ENCODE measurements at regions not wholly inside any gene's neighbourhood (a gene's known extent, or its start where the extent isn't known, plus 50 kb on each side); places are given as distances from the start of the nearest gene placed in this dataset.

DNA sequence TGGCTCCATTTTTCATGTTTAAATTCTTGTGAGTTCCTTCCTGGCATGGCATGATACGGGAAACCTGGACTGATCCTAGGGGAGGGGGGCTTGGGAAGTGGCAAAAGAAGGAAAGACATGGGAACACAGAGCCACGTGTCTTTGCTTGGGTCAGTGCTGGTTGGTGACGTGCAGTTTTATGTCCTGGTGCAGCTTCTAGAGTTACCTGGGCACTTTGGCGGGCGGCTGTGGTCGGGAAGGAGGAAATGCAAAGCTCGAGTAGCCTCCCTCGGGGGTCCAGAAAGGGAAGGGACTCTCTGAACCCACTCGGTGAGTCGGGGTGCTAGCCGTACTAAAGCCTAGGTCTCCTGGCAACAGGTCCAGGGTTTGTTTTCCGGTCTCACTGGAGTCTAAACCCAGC is 94.6 kb downstream of the APOB start:
- TF ChIP-seq, protein P1, sequence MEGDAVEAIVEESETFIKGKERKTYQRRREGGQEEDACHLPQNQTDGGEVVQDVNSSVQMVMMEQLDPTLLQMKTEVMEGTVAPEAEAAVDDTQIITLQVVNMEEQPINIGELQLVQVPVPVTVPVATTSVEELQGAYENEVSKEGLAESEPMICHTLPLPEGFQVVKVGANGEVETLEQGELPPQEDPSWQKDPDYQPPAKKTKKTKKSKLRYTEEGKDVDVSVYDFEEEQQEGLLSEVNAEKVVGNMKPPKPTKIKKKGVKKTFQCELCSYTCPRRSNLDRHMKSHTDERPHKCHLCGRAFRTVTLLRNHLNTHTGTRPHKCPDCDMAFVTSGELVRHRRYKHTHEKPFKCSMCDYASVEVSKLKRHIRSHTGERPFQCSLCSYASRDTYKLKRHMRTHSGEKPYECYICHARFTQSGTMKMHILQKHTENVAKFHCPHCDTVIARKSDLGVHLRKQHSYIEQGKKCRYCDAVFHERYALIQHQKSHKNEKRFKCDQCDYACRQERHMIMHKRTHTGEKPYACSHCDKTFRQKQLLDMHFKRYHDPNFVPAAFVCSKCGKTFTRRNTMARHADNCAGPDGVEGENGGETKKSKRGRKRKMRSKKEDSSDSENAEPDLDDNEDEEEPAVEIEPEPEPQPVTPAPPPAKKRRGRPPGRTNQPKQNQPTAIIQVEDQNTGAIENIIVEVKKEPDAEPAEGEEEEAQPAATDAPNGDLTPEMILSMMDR (IDR thresholded peaks at IDR 0.05; ENCODE audit: insufficient read depth, low read depth, low read length), result no peak
- TF ChIP-seq EZH2 (IDR thresholded peaks at IDR 0.05; ENCODE audit: insufficient read depth, low read length), result no peak

Measured in astrocyte (in vitro differentiated cells and primary cell).